ENCODE measurements at regions not wholly inside any gene's neighbourhood (a gene's known extent, or its start where the extent isn't known, plus 50 kb on each side); places are given as distances from the start of the nearest gene placed in this dataset.

DNA sequence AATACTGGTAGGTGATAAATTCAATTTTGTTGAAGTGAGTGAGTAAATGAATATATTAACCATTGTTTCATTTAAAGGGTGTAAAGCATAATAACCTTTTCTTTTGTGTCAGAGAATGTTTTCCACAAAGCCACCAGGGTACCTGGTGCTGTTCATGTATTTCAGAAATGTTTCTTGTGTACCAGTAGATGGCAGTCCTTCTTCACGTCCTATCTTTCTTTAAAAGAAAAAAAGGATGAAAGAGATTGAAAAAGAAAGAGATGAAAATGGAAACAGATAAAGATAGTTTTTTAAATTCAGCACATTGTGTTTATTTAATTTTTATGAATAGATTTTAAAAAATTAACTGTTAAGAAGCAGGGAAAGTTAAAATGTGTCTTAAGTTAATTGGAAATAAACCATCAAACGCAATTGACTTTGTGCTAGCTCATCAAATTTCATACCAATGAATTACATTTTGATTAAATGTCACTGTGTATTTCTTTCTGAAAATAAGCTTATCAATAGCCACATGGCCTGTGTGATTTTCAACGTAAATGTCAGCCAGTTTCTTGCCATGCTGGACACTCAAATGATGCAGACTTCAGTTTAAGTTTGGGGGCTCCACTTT is 65.5 kb upstream of the CHORDC1 start:
- TF ChIP-seq, protein P1, sequence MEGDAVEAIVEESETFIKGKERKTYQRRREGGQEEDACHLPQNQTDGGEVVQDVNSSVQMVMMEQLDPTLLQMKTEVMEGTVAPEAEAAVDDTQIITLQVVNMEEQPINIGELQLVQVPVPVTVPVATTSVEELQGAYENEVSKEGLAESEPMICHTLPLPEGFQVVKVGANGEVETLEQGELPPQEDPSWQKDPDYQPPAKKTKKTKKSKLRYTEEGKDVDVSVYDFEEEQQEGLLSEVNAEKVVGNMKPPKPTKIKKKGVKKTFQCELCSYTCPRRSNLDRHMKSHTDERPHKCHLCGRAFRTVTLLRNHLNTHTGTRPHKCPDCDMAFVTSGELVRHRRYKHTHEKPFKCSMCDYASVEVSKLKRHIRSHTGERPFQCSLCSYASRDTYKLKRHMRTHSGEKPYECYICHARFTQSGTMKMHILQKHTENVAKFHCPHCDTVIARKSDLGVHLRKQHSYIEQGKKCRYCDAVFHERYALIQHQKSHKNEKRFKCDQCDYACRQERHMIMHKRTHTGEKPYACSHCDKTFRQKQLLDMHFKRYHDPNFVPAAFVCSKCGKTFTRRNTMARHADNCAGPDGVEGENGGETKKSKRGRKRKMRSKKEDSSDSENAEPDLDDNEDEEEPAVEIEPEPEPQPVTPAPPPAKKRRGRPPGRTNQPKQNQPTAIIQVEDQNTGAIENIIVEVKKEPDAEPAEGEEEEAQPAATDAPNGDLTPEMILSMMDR (IDR thresholded peaks at IDR 0.05) = peak; percentile 82

DNA sequence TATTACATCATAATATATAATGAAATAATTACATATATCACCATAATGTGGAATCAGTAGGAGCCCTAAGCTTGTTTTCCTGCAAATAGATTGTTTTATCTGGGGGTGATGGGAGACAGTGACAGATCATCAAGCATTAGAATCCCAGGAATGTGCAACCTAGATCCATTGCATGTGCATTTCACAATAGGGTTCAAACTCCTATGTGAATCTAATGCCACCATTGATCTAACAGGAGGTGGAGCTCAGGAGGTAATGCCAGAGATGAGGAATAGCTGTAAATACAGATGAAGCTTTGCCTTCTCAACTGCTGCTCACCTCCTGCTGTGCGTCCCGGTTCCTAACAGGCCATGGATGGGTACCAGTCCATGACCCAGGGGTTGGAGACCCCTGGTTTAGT is 63.8 kb upstream of the CHORDC1 start:
- TF ChIP-seq, protein P1 (IDR thresholded peaks at IDR 0.05) = no peak

DNA sequence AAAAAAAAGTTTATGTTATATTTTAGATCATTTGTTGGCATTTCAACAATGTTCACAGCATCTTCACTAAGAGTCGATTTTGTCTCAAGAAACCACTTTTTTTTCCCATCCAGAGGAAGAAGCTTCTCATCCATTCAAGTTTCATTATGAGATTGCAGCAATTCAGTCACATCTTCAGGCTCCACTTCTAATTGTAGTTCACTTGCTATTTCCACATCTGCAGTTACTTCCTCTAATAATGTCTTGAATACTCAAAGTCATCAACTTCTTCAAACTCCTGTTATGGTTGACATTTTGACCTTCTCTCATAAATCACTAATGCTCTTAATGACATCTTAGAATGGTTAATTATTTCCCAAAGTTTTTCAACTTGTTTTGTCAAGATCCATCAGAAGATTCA is 61.3 kb upstream of the CHORDC1 start:
- TF ChIP-seq, protein P1 (IDR thresholded peaks at IDR 0.05) = no peak

DNA sequence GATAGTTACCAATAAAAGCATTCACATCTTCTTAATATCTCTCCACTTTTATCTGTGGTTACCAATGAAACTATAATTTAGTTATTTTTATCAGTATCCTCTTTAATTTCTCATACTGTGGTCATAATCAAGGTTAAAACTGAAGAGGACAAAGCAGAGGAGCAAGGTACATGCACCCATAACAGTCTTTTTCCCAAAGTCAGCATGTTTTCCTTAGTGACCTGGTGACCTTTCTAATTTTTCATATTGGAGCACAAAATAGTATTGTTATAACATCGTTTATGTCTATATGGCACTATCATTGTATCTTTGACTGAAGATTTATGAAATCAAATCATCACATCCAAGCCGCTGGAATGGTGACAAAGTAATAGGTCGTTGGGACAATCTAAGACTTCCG is 51.5 kb upstream of the CHORDC1 start:
- TF ChIP-seq, protein P1 (IDR thresholded peaks at IDR 0.05) = no peak

All from LNCAP (cell line).